H1 (cell line): ENCODE measurements at regions not wholly inside any gene's neighbourhood (a gene's known extent, or its start where the extent isn't known, plus 50 kb on each side); places are given as distances from the start of the nearest gene placed in this dataset.

Experiments
- CTCF ChIA-PET: fragments of 300-600 bp; sonication (Branson Sonifier 250); formaldehyde crosslinking; loops from one replicate; lab custom pipeline; 2021; ENCODE audit not compliant: partially characterized antibody; lab: Charles Lee
- POLR2A ChIA-PET: fragments of 300-600 bp; sonication (Branson Sonifier 250); formaldehyde crosslinking; loops from one replicate; lab custom pipeline; 2021; ENCODE audit warnings: inconsistent platforms; ENCODE audit not compliant: partially characterized antibody; lab: Charles Lee
- DNase-seq, 2 experiments: peaks; one replicate each; pipeline versions ENCODE4 v3.0.0 to v3.0.0-alpha.2; 2010 to 2022; ENCODE audit warnings: low spot score in 2 of 2, low read depth in 1 of 2, mixed read lengths in 1 of 2
- FAIRE-seq: peaks from 2 replicates; lab custom pipeline; 2011; peaks lifted over from hg19 to GRCh38; lab: Jason Lieb, UNC
- H2AFZ ChIP-seq: 2 replicates; pipeline ENCODE4 v1.8.1; 2012; ENCODE audit warnings: low read length, inconsistent platforms
- H2AK5ac ChIP-seq: 2 replicates; pipeline ENCODE4 v1.6.1; 2013; ENCODE audit warnings: low read depth, low read length
- H2BK120ac ChIP-seq: replicated peaks from 2 replicates; pipeline ENCODE3; 2013; ENCODE audit warnings: low read depth, low read length, inconsistent platforms
- H2BK12ac ChIP-seq: 2 replicates; pipeline ENCODE4 v1.6.1; 2013; ENCODE audit warnings: low read depth, low read length
- H2BK15ac ChIP-seq: 2 replicates; pipeline ENCODE4 v1.6.1; 2013; ENCODE audit warnings: low read length
- H2BK20ac ChIP-seq: 2 replicates; pipeline ENCODE4 v1.6.1; 2013; ENCODE audit warnings: low read length
- H2BK5ac ChIP-seq: 2 replicates; pipeline ENCODE4 v1.6.1; 2013; ENCODE audit warnings: low read depth, low read length
- H3K14ac ChIP-seq: 2 replicates; pipeline ENCODE4 v1.6.1; 2013; ENCODE audit warnings: inconsistent platforms; ENCODE audit not compliant: insufficient read length
- H3K18ac ChIP-seq: 2 replicates; pipeline ENCODE4 v1.6.1; 2013; ENCODE audit warnings: low read length; ENCODE audit errors: extremely low read depth
- H3K23ac ChIP-seq: 2 replicates; pipeline ENCODE4 v1.6.1; 2013; ENCODE audit warnings: inconsistent platforms; ENCODE audit not compliant: insufficient read length
- H3K23me2 ChIP-seq: 2 replicates; pipeline ENCODE4 v1.6.1; 2013; ENCODE audit warnings: low read depth, low read length
- H3K27ac ChIP-seq: 2 replicates; pipeline ENCODE4 v1.6.1; 2011; ENCODE audit warnings: low read depth, low read length, inconsistent platforms
- H3K27me3 ChIP-seq, 4 experiments: replicated peaks in 1 of 4; 1 replicate in 1 of 4; 2 replicates in 3 of 4; pipeline versions ENCODE4 v1.6.1 to v1.8.1; 2011 to 2013; ENCODE audit warnings: low read length in 3 of 4, mild to moderate bottlenecking in 3 of 4, inconsistent platforms in 2 of 4, mixed read lengths in 2 of 4, moderate library complexity in 1 of 4; ENCODE audit not compliant: control insufficient read depth in 3 of 4, insufficient read depth in 3 of 4; ENCODE audit errors: extremely low read depth in 1 of 4
- H3K36me3 ChIP-seq, 4 experiments: 2 replicates each; pipeline versions ENCODE4 v1.6.1 to v1.8.1; 2011 to 2013; ENCODE audit warnings: mild to moderate bottlenecking in 4 of 4, low read length in 3 of 4, moderate library complexity in 2 of 4, control low read depth in 1 of 4, inconsistent platforms in 1 of 4; ENCODE audit not compliant: insufficient read depth in 4 of 4, control insufficient read depth in 2 of 4
- H3K4ac ChIP-seq: replicated peaks from 2 replicates; pipeline ENCODE3; 2013; ENCODE audit warnings: low read length, low read depth, mixed read lengths, inconsistent platforms; ENCODE audit not compliant: insufficient read length
- H3K4me1 ChIP-seq, 4 experiments: replicated peaks in 1 of 4; 1 replicate in 1 of 4; 2 replicates in 3 of 4; pipeline versions ENCODE4 v1.6.1 to v1.8.1; 2011 to 2013; ENCODE audit warnings: low read length in 3 of 4, inconsistent platforms in 2 of 4, mixed read lengths in 1 of 4; ENCODE audit not compliant: insufficient read depth in 4 of 4, control insufficient read depth in 3 of 4
- H3K4me2 ChIP-seq, 2 experiments: 2 replicates each; pipeline versions ENCODE4 v1.6.1 to v1.8.1; 2011 to 2013; ENCODE audit warnings: low read depth in 2 of 2, low read length in 2 of 2, control low read depth in 1 of 2, inconsistent platforms in 1 of 2, mild to moderate bottlenecking in 1 of 2; ENCODE audit not compliant: insufficient read depth in 1 of 2
- H3K4me3 ChIP-seq, 4 experiments: fragments of 200-600, 300-600 bp in 1 of 4; sonication (generic), shearing (Covaris generic), sonication (Bioruptor Twin) in 1 of 4; 2 replicates each; pipeline versions ENCODE4 v1.5.1 to v1.8.1; 2011 to 2016; ENCODE audit warnings: low read length in 4 of 4, low read depth in 3 of 4, control low read depth in 2 of 4, inconsistent platforms in 2 of 4, mild to moderate bottlenecking in 2 of 4, mixed read lengths in 1 of 4, moderate library complexity in 1 of 4; ENCODE audit not compliant: insufficient read depth in 2 of 4; ENCODE audit errors: extremely low read depth in 1 of 4
- H3K56ac ChIP-seq: replicated peaks from 2 replicates; pipeline ENCODE3; 2013; ENCODE audit warnings: low read depth, mild to moderate bottlenecking, mixed read lengths, low read length, inconsistent platforms; ENCODE audit not compliant: insufficient read length
- H3K79me1 ChIP-seq: 2 replicates; pipeline ENCODE4 v1.6.1; 2013; ENCODE audit warnings: low read depth, low read length, control low read depth
- H3K79me2 ChIP-seq, 2 experiments: 2 replicates each; pipeline versions ENCODE4 v1.6.1 to v1.8.1; 2012 to 2013; ENCODE audit warnings: low read length in 2 of 2, mild to moderate bottlenecking in 2 of 2, inconsistent platforms in 1 of 2; ENCODE audit not compliant: insufficient read depth in 2 of 2, control insufficient read depth in 1 of 2
- H3K9ac ChIP-seq, 4 experiments: replicated peaks in 1 of 4; 1 replicate in 1 of 4; 2 replicates in 3 of 4; pipeline versions ENCODE4 v1.6.1 to v1.8.1; 2011 to 2013; ENCODE audit warnings: low read depth in 3 of 4, low read length in 3 of 4, control low read depth in 2 of 4, mild to moderate bottlenecking in 2 of 4, moderate library complexity in 2 of 4, inconsistent platforms in 1 of 4; ENCODE audit errors: extremely low read depth in 1 of 4
- H3K9me3 ChIP-seq, 2 experiments: 2 replicates each; pipeline versions ENCODE4 v1.6.1 to v1.8.1; 2012 to 2013; ENCODE audit warnings: mild to moderate bottlenecking in 2 of 2, moderate library complexity in 2 of 2, control low read depth in 1 of 2, inconsistent platforms in 1 of 2, low read depth in 1 of 2, low read length in 1 of 2, mixed read lengths in 1 of 2; ENCODE audit not compliant: insufficient read depth in 2 of 2
- H4K20me1 ChIP-seq, 2 experiments: replicated peaks in 1 of 2; 2 replicates each; pipeline versions ENCODE3 to v1.8.1; 2011 to 2013; ENCODE audit warnings: inconsistent platforms in 2 of 2, low read length in 2 of 2, mild to moderate bottlenecking in 1 of 2; ENCODE audit not compliant: insufficient read depth in 2 of 2, control insufficient read depth in 1 of 2
- H4K5ac ChIP-seq: 2 replicates; pipeline ENCODE4 v1.6.1; 2013; ENCODE audit warnings: low read length, low read depth, mixed read lengths, inconsistent platforms; ENCODE audit not compliant: insufficient read length
- H4K8ac ChIP-seq: 2 replicates; pipeline ENCODE4 v1.8.0; 2013; ENCODE audit warnings: mild to moderate bottlenecking, moderate library complexity, low read length, inconsistent platforms; ENCODE audit not compliant: insufficient read depth; ENCODE audit errors: extremely low read depth
- H4K91ac ChIP-seq: replicated peaks from 2 replicates; pipeline ENCODE3; 2013; ENCODE audit warnings: low read length, mixed read lengths, inconsistent platforms; ENCODE audit not compliant: insufficient read length
- CBX5 ChIP-seq: fragments of 300-800, 300-1000 bp; sonication (generic); IDR thresholded peaks from 2 replicates; pipeline ENCODE4 v1.7.1; 2016; ENCODE audit warnings: antibody characterized with exemption, low read length, low read depth
- CHD2 ChIP-seq: IDR thresholded peaks from 2 replicates; pipeline ENCODE4 v1.6.1; 2012; ENCODE audit warnings: low read length, improper control_type of control experiment
- CTBP2 ChIP-seq: IDR thresholded peaks from 2 replicates; pipeline ENCODE4 v1.7.0; 2011; ENCODE audit warnings: borderline replicate concordance, mild to moderate bottlenecking, moderate library complexity, mixed read lengths, low read length; ENCODE audit not compliant: insufficient read depth, insufficient read length
- EGR1 ChIP-seq: IDR thresholded peaks from 2 replicates; pipeline ENCODE4 v1.6.1; 2011; ENCODE audit warnings: low read depth, low read length, borderline replicate concordance
- FOSL1 ChIP-seq: IDR thresholded peaks from 2 replicates; pipeline ENCODE4 v1.6.1; 2011; ENCODE audit warnings: mild to moderate bottlenecking, low read depth, low read length, moderate library complexity; ENCODE audit not compliant: insufficient read depth
- JUN ChIP-seq: IDR thresholded peaks from 2 replicates; pipeline ENCODE4 v1.6.1; 2011; ENCODE audit warnings: low read depth, mild to moderate bottlenecking, improper control_type of control experiment, low read length
- KDM4A ChIP-seq: IDR thresholded peaks from one replicate; pipeline ENCODE4 v1.7.1; 2012; ENCODE audit warnings: low read depth, mild to moderate bottlenecking, moderate library complexity, low read length, inconsistent platforms; ENCODE audit not compliant: severe bottlenecking
- MAX ChIP-seq: IDR thresholded peaks from 2 replicates; pipeline ENCODE4 v1.6.1; 2012; ENCODE audit warnings: inconsistent platforms
- PHF8 ChIP-seq: fragments of 200-600 bp; sonication (generic); conservative IDR thresholded peaks from 2 replicates; pipeline ENCODE4 v1.7.1; 2012; ENCODE audit warnings: low read depth, mild to moderate bottlenecking, inconsistent platforms, low read length, moderate library complexity
- RAD21 ChIP-seq, 2 experiments: IDR thresholded peaks in 1 of 2; conservative IDR thresholded peaks in 1 of 2; 2 replicates each; pipeline ENCODE4 v1.6.1; 2011; ENCODE audit warnings: low read depth in 2 of 2, low read length in 2 of 2, improper control_type of control experiment in 1 of 2, inconsistent platforms in 1 of 2, mild to moderate bottlenecking in 1 of 2, moderate library complexity in 1 of 2
- TAF1 ChIP-seq: IDR thresholded peaks from 2 replicates; pipeline ENCODE4 v1.6.1; 2011; ENCODE audit warnings: mild to moderate bottlenecking, low read depth, low read length
- TAF7 ChIP-seq: optimal IDR thresholded peaks from 2 replicates; pipeline ENCODE3; 2011; ENCODE audit warnings: low read depth, mild to moderate bottlenecking, inconsistent platforms, low read length, moderate library complexity, borderline replicate concordance
- TEAD4 ChIP-seq: IDR thresholded peaks from 2 replicates; pipeline ENCODE4 v1.6.1; 2012; ENCODE audit warnings: low read depth, low read length, inconsistent platforms, mixed read lengths
- USF2 ChIP-seq: IDR thresholded peaks from 2 replicates; pipeline ENCODE4 v1.6.1; 2011; ENCODE audit warnings: low read length, improper control_type of control experiment

GRCh38 chr3:110390372-110390771 lies 681.2 kb upstream of the NECTIN3 start:
- FAIRE-seq, result no peak
- TF ChIP-seq TAF7 (no peak), FOSL1 (no peak), PHF8 (no peak), RAD21 (IDR thresholded peaks at IDR 0.05 in 1 of 2, conservative IDR thresholded peaks at IDR 0.05 in 1 of 2; ENCODE audit: low read depth in 2 of 2, low read length in 2 of 2) (no peak), TEAD4 (no peak), CHD2 (no peak), EGR1 (no peak), TAF1 (no peak), USF2 (no peak), JUN (no peak), KDM4A (no peak), CBX5 (no peak), CTBP2 (no peak), MAX (no peak)

More at GRCh38 chr3:110390372-110390771, 681.2 kb upstream of the NECTIN3 start:
- ChIA-PET POLR2A (no interaction called here), CTCF (interaction anchor here (0.8 kb wide), 1 partner anchor 12 kb away, joined by 3 read pairs; no protein-coding TSS in a partner anchor)
- H4K20me1 ChIP-seq, result no peaks in the 10 kb centered on the region
- H3K79me1 ChIP-seq, result no peaks in the 10 kb centered on the region
- H3K14ac ChIP-seq, result no peak overlapping the region
- peaks cover 0 to 6% (median 3%) of the 10 kb centered on the region in 4 experiments; a peak in 4 of 7 replicates for H3K4me1 ChIP-seq
- no peak overlapping the region for H4K5ac ChIP-seq
- H3K23ac ChIP-seq, result no peak overlapping the region
- no peaks in the 10 kb centered on the region for H3K27me3 ChIP-seq
- H2BK12ac ChIP-seq, result no peak overlapping the region
- H2AFZ ChIP-seq, result no peak overlapping the region
- no peaks in the 10 kb centered on the region for H3K36me3 ChIP-seq
- no peak overlapping the region for H2BK15ac ChIP-seq
- H2BK5ac ChIP-seq, result no peak overlapping the region
- no peak overlapping the region for H2BK20ac ChIP-seq
- H3K4me2 ChIP-seq, result no peak overlapping the region
- no peak for DNase-seq
- H3K9ac ChIP-seq, result no peak overlapping the region
- H3K18ac ChIP-seq, result no peak overlapping the region
- no peak overlapping the region for H3K4ac ChIP-seq
- H4K8ac ChIP-seq, result no peak overlapping the region
- H4K91ac ChIP-seq, result no peak overlapping the region
- no peaks in the 10 kb centered on the region; a peak in 1 of 4 replicates for H3K9me3 ChIP-seq
- no peak overlapping the region for H2BK120ac ChIP-seq
- no peak overlapping the region for H2AK5ac ChIP-seq
- no peak overlapping the region for H3K4me3 ChIP-seq
- H3K27ac ChIP-seq, result no peak overlapping the region
- no peaks in the 10 kb centered on the region for H3K23me2 ChIP-seq
- H3K79me2 ChIP-seq, result no peaks in the 10 kb centered on the region
- H3K56ac ChIP-seq, result no peak overlapping the region
